ENCODE measurements at regions not wholly inside any gene's neighbourhood (a gene's known extent, or its start where the extent isn't known, plus 50 kb on each side); places are given as distances from the start of the nearest gene placed in this dataset.
"Not testable (repeated sequence)": the region's sequence is repeated elsewhere in the genome, so short reads cannot be mapped to it uniquely, and the experiment has no call there.

DNA sequence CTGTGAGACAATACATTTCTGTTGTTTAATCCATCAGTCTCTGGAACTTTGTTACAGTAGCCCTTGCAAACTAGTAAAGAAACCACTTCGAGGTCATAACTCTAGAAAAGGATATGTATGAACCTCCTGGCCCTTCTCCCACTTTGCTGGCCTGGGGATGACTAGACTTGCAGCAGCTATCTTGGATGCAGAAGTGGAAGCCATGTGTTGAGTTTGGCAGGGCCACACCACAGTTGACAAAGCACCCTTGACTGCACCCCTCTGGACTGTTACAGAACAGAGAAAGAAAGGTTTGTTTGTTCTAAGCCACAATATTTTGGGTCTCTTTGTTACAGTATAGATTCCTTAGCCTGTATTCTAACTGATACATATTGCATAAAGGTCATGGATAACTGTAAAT lies 183.2 kb upstream of the TAS2R1 start:
- FAIRE-seq (no peak), DNase-seq (ENCODE audit: low read depth in 1 of 2, low spot score in 1 of 2) (no peak), ATAC-seq (no peak)
- ChIA-PET CTCF (interaction anchor here (0.6 kb wide), 1 partner anchor 118 kb away, joined by 3 read pairs; no protein-coding TSS in a partner anchor), POLR2A (no interaction called here)
- Histone ChIP-seq H3K4me1 (no peaks in the 10 kb centered on the region), H3K9me3 (no peaks in the 10 kb centered on the region), H3K4me2 (no peak overlapping the region), H3K4me3 (no peak overlapping the region), H3K27ac (no peak overlapping the region)
- WGBS (ENCODE audit: missing lambda C conversion rate) = 0% methylated on average over 1 of the region's 1 CpG
- TF ChIP-seq ZFP36 (IDR thresholded peaks at IDR 0.05; ENCODE audit: borderline replicate concordance, partially characterized antibody) (no peak), ZNF302 (CRISPR knock-in tag; IDR thresholded peaks at IDR 0.05) (no peak), NPAS2 (CRISPR knock-in tag; IDR thresholded peaks at IDR 0.05; ENCODE audit: borderline replicate concordance) (no peak), CHD4 (IDR thresholded peaks at IDR 0.05; ENCODE audit: borderline replicate concordance) (no peak), MAFK (IDR thresholded peaks at IDR 0.05; ENCODE audit: partially characterized antibody) (no peak), MAX (IDR thresholded peaks at IDR 0.05) (no peak), CHD2 (IDR thresholded peaks at IDR 0.05; ENCODE audit: low read length, partially characterized antibody) (no peak), RCOR1 (IDR thresholded peaks at IDR 0.05; ENCODE audit: low read depth, low read length) (no peak), NR3C1 (IDR thresholded peaks at IDR 0.05) (no peak), HES2 (IDR thresholded peaks at IDR 0.05) (no peak)
- TF ChIP-seq, protein P1, sequence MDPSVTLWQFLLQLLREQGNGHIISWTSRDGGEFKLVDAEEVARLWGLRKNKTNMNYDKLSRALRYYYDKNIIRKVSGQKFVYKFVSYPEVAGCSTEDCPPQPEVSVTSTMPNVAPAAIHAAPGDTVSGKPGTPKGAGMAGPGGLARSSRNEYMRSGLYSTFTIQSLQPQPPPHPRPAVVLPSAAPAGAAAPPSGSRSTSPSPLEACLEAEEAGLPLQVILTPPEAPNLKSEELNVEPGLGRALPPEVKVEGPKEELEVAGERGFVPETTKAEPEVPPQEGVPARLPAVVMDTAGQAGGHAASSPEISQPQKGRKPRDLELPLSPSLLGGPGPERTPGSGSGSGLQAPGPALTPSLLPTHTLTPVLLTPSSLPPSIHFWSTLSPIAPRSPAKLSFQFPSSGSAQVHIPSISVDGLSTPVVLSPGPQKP (IDR thresholded peaks at IDR 0.05; ENCODE audit: low read depth, low read length) = no peak

DNA sequence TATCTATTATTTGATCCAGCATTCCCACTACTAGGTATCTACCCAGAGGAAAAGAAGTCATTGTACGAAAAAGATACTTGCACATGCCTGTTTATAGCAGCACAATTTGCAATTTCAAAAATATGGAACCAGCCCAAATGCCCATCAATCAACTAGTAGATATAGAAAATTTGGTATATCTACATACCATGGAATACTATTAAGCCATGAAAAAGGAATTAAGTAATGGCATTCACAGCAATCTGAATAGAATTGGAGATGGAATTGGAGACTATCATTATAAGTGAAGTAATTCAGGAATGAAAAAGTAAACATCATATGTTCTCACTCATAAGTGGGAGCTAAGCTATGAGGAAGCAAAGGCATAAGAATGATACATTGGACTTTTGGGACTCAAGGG lies 177.2 kb upstream of the TAS2R1 start:
- not testable (repeated sequence) for ATAC-seq, H3K27ac ChIP-seq
- 0% methylated on average over 1 of the region's 1 CpG for WGBS (ENCODE audit: missing lambda C conversion rate)

DNA sequence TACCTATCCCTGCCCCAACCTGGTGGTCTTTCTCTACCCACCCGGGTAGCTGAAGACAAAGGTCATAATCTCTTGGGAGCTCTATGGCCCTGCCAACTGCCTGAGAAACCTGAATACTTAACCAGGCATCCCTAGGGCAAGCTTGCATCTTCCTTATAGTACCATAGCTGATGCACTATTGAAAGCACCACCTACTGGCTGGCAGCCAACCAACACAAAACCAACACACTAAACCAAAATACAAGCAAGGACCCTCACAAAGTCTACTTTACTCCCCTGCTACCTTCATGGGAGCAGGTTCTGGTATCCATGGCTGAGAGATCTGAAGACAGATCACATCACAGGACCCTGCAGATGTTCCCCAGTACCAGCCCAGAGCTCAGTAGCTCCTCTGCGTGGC lies 171.8 kb upstream of the TAS2R1 start:
- no peaks in the 10 kb centered on the region for H3K4me1 ChIP-seq
- no peak overlapping the region for H3K4me2 ChIP-seq
- 27% methylated on average over 2 of the region's 2 CpGs for WGBS (ENCODE audit: missing lambda C conversion rate)
- ATAC-seq (no peak), DNase-seq (ENCODE audit: low read depth in 1 of 2, low spot score in 1 of 2) (no peak), FAIRE-seq (no peak)
- ChIA-PET POLR2A (no interaction called here), CTCF (no interaction called here)
- no peaks in the 10 kb centered on the region for H3K9me3 ChIP-seq
- TF ChIP-seq ZFP36 (IDR thresholded peaks at IDR 0.05; ENCODE audit: borderline replicate concordance, partially characterized antibody) (no peak), MAFK (IDR thresholded peaks at IDR 0.05; ENCODE audit: partially characterized antibody) (no peak), SREBF2 (IDR thresholded peaks at IDR 0.05) (no peak), POLR2A (IDR thresholded peaks at IDR 0.05; ENCODE audit: low read length) (no peak), NFE2L2 (conservative IDR thresholded peaks at IDR 0.05; ENCODE audit: low read length) (no peak), POLR2AphosphoS2 (conservative IDR thresholded peaks at IDR 0.05; ENCODE audit: low read length) (no peak), PBX3 (IDR thresholded peaks at IDR 0.05) (no peak), HOXA7 (CRISPR knock-in tag; IDR thresholded peaks at IDR 0.05) (no peak), GATA3 (IDR thresholded peaks at IDR 0.05; ENCODE audit: borderline replicate concordance) (no peak), MYC (IDR thresholded peaks at IDR 0.05; ENCODE audit: borderline replicate concordance, low read length) (no peak), TFCP2L1 (CRISPR knock-in tag; IDR thresholded peaks at IDR 0.05) (no peak), RAD21 (conservative IDR thresholded peaks at IDR 0.05 in 1 of 2, IDR thresholded peaks at IDR 0.05 in 1 of 2) (no peak), ZNF302 (CRISPR knock-in tag; IDR thresholded peaks at IDR 0.05) (no peak), CHD4 (IDR thresholded peaks at IDR 0.05; ENCODE audit: borderline replicate concordance) (no peak), CBX2 (IDR thresholded peaks at IDR 0.05; ENCODE audit: borderline replicate concordance, low read depth) (no peak)
- TF ChIP-seq, protein P2, sequence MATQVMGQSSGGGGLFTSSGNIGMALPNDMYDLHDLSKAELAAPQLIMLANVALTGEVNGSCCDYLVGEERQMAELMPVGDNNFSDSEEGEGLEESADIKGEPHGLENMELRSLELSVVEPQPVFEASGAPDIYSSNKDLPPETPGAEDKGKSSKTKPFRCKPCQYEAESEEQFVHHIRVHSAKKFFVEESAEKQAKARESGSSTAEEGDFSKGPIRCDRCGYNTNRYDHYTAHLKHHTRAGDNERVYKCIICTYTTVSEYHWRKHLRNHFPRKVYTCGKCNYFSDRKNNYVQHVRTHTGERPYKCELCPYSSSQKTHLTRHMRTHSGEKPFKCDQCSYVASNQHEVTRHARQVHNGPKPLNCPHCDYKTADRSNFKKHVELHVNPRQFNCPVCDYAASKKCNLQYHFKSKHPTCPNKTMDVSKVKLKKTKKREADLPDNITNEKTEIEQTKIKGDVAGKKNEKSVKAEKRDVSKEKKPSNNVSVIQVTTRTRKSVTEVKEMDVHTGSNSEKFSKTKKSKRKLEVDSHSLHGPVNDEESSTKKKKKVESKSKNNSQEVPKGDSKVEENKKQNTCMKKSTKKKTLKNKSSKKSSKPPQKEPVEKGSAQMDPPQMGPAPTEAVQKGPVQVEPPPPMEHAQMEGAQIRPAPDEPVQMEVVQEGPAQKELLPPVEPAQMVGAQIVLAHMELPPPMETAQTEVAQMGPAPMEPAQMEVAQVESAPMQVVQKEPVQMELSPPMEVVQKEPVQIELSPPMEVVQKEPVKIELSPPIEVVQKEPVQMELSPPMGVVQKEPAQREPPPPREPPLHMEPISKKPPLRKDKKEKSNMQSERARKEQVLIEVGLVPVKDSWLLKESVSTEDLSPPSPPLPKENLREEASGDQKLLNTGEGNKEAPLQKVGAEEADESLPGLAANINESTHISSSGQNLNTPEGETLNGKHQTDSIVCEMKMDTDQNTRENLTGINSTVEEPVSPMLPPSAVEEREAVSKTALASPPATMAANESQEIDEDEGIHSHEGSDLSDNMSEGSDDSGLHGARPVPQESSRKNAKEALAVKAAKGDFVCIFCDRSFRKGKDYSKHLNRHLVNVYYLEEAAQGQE (IDR thresholded peaks at IDR 0.05) = no peak
- TF ChIP-seq, protein P3, sequence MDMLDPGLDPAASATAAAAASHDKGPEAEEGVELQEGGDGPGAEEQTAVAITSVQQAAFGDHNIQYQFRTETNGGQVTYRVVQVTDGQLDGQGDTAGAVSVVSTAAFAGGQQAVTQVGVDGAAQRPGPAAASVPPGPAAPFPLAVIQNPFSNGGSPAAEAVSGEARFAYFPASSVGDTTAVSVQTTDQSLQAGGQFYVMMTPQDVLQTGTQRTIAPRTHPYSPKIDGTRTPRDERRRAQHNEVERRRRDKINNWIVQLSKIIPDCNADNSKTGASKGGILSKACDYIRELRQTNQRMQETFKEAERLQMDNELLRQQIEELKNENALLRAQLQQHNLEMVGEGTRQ (IDR thresholded peaks at IDR 0.05) = no peak
- TF ChIP-seq, protein P4, sequence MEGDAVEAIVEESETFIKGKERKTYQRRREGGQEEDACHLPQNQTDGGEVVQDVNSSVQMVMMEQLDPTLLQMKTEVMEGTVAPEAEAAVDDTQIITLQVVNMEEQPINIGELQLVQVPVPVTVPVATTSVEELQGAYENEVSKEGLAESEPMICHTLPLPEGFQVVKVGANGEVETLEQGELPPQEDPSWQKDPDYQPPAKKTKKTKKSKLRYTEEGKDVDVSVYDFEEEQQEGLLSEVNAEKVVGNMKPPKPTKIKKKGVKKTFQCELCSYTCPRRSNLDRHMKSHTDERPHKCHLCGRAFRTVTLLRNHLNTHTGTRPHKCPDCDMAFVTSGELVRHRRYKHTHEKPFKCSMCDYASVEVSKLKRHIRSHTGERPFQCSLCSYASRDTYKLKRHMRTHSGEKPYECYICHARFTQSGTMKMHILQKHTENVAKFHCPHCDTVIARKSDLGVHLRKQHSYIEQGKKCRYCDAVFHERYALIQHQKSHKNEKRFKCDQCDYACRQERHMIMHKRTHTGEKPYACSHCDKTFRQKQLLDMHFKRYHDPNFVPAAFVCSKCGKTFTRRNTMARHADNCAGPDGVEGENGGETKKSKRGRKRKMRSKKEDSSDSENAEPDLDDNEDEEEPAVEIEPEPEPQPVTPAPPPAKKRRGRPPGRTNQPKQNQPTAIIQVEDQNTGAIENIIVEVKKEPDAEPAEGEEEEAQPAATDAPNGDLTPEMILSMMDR (IDR thresholded peaks at IDR 0.05) = no peak
- no peak overlapping the region for H3K4me3 ChIP-seq
- H3K27ac ChIP-seq = no peak overlapping the region

More for the DNA sequence above, 177.2 kb upstream of the TAS2R1 start:
- POLR2A ChIA-PET = interaction anchor here (0.5 kb wide), 1 partner anchor 239 kb away, joined by 3 read pairs; no protein-coding TSS in a partner anchor
- FAIRE-seq; CTCF ChIA-PET; H3K4me1 ChIP-seq; H3K4me3 ChIP-seq; DNase-seq (ENCODE audit: low read depth in 1 of 2, low spot score in 1 of 2); H3K9me3 ChIP-seq; H3K4me2 ChIP-seq: not testable (repeated sequence)
